ENCODE measurements at regions not wholly inside any gene's neighbourhood (a gene's known extent, or its start where the extent isn't known, plus 50 kb on each side); places are given as distances from the start of the nearest gene placed in this dataset.

DNA sequence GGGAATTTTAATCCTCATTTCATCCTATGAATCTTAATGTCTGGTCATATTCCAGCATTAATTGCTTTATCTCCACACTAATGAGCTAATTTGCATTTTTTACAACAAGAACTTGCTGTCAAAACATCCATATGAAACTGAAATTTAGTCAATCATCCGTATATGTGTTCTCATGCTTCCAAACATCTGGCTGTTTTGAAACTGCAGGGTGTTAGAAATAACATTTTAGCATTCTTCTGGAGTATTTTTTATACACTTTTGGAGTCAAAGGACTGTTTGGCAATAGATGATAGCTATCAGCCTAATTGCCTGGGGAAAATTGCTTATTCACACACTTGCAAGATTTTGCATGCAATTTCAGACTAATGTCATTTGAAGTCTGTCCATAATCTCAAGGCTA, 1639.3 kb downstream of the KCNT2 start:
- BruUV-seq (replicated peaks) = no TSS peak
- ChIA-PET POLR2A (no interaction called here), CTCF (no interaction called here)
- H3K36me3 Mint-ChIP-seq (ENCODE audit: insufficient read depth, unreplicated experiment) = no peaks in the 10 kb centered on the region
- H3K27ac Mint-ChIP-seq (ENCODE audit: low read depth, unreplicated experiment) = no peak overlapping the region
- DNase-seq (ENCODE audit: unreplicated experiment) = no peak
- TF ChIP-seq, protein P1, sequence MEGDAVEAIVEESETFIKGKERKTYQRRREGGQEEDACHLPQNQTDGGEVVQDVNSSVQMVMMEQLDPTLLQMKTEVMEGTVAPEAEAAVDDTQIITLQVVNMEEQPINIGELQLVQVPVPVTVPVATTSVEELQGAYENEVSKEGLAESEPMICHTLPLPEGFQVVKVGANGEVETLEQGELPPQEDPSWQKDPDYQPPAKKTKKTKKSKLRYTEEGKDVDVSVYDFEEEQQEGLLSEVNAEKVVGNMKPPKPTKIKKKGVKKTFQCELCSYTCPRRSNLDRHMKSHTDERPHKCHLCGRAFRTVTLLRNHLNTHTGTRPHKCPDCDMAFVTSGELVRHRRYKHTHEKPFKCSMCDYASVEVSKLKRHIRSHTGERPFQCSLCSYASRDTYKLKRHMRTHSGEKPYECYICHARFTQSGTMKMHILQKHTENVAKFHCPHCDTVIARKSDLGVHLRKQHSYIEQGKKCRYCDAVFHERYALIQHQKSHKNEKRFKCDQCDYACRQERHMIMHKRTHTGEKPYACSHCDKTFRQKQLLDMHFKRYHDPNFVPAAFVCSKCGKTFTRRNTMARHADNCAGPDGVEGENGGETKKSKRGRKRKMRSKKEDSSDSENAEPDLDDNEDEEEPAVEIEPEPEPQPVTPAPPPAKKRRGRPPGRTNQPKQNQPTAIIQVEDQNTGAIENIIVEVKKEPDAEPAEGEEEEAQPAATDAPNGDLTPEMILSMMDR (IDR thresholded peaks at IDR 0.05; ENCODE audit: unreplicated experiment) = no peak
- no peak overlapping the region for H3K4me3 Mint-ChIP-seq (ENCODE audit: unreplicated experiment)
- no peaks in the 10 kb centered on the region for H3K9me3 Mint-ChIP-seq (ENCODE audit: unreplicated experiment)
- H3K27me3 Mint-ChIP-seq (ENCODE audit: insufficient read depth, unreplicated experiment) = no peaks in the 10 kb centered on the region
- no peaks in the 10 kb centered on the region for H3K4me1 Mint-ChIP-seq (ENCODE audit: insufficient read depth, unreplicated experiment)
- intact Hi-C loops (cut with micrococcal nuclease) = no loop called here

DNA sequence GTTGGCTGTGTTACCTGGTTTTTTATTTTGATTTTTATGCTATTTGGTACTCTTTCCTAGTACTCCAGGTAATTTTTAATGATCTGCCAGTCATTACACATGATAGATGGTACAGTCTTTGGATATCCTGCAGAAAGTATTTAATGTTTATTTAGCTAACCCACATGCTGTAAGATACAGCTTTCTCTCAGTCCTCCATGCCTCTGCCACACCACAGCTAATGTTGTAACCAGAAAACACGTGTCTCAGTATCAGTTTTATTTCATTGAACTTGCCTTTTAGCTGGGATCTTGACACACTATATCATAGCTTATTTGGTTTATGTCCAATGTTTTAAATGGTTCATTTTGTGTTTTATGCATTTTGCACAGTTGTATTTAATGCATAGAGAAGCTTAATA, 1648.4 kb downstream of the KCNT2 start:
- Mint-ChIP-seq H3K4me3 (ENCODE audit: unreplicated experiment) (no peak overlapping the region), H3K9me3 (ENCODE audit: unreplicated experiment) (no peaks in the 10 kb centered on the region), H3K27me3 (ENCODE audit: insufficient read depth, unreplicated experiment) (no peaks in the 10 kb centered on the region), H3K36me3 (ENCODE audit: insufficient read depth, unreplicated experiment) (no peaks in the 10 kb centered on the region), H3K4me1 (ENCODE audit: insufficient read depth, unreplicated experiment) (no peaks in the 10 kb centered on the region), H3K27ac (ENCODE audit: low read depth, unreplicated experiment) (no peak overlapping the region)
- CTCF ChIA-PET = interaction anchor here (0.6 to 1.0 kb wide), 2 partner anchors 37 to 319 kb away, joined by 3 read pairs; no protein-coding TSS in a partner anchor
- intact Hi-C loops (cut with micrococcal nuclease) = no loop called here
- TF ChIP-seq, protein P1 (IDR thresholded peaks at IDR 0.05; ENCODE audit: unreplicated experiment) = no peak
- no TSS peak for BruUV-seq (replicated peaks)
- DNase-seq (ENCODE audit: unreplicated experiment) = no peak
- POLR2A ChIA-PET = interaction anchor here (0.6 kb wide), 1 partner anchor 204 kb away, joined by 3 read pairs; no protein-coding TSS in a partner anchor

DNA sequence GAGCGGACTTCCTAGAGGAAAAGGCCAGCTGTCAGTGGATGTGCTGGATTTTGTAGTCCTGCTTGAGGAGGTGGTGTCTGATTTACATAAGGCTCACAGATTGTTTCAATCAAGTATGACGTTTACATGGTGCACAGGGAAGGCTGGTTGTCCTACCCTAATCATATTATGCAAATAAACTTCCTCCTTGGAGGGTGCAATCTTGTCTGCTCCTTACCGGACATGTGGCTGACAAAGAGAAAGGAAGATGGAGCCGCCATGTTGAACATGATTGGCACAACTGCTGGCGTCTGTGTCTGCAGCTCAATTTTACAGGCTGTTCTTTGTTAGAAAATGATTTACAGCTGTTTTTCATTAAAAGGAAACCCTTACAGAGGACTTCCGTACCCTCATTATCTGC, 1656.1 kb downstream of the KCNT2 start:
- TF ChIP-seq, protein P1 (IDR thresholded peaks at IDR 0.05; ENCODE audit: unreplicated experiment) = no peak
- H3K27ac Mint-ChIP-seq (ENCODE audit: low read depth, unreplicated experiment) = no peak overlapping the region
- intact Hi-C loops (cut with micrococcal nuclease) = no loop called here
- ChIA-PET POLR2A (no interaction called here), CTCF (no interaction called here)
- H3K36me3 Mint-ChIP-seq (ENCODE audit: insufficient read depth, unreplicated experiment) = no peaks in the 10 kb centered on the region
- no peak for DNase-seq (ENCODE audit: unreplicated experiment)
- no peaks in the 10 kb centered on the region for H3K27me3 Mint-ChIP-seq (ENCODE audit: insufficient read depth, unreplicated experiment)
- no peaks in the 10 kb centered on the region for H3K9me3 Mint-ChIP-seq (ENCODE audit: unreplicated experiment)
- no peaks in the 10 kb centered on the region for H3K4me1 Mint-ChIP-seq (ENCODE audit: insufficient read depth, unreplicated experiment)
- H3K4me3 Mint-ChIP-seq (ENCODE audit: unreplicated experiment) = no peak overlapping the region
- BruUV-seq (replicated peaks) = no TSS peak

DNA sequence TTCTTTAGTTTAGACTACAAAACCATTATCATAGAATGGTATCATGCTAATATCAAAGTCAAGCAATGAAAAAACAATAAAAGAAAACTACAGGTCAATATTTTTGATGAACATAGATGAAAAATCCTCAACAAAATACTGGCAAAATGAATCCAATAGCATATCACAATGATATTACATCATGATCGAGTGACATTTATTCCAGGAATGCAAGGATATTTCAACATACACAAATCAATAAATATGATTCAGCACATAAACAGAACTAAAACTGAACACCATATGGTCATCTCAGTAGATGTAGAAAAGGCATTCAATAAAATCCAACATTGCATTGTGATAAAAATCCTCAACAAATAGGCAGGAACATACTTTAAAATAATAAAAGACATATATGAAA, 1657.7 kb downstream of the KCNT2 start:
- H3K27ac Mint-ChIP-seq (ENCODE audit: low read depth, unreplicated experiment) = no peak overlapping the region
- H3K27me3 Mint-ChIP-seq (ENCODE audit: insufficient read depth, unreplicated experiment) = no peaks in the 10 kb centered on the region
- intact Hi-C loops (cut with micrococcal nuclease) = no loop called here
- no peak for DNase-seq (ENCODE audit: unreplicated experiment)
- CTCF ChIA-PET = no interaction called here
- BruUV-seq (replicated peaks) = no TSS peak
- H3K36me3 Mint-ChIP-seq (ENCODE audit: insufficient read depth, unreplicated experiment) = no peaks in the 10 kb centered on the region
- H3K4me1 Mint-ChIP-seq (ENCODE audit: insufficient read depth, unreplicated experiment) = no peaks in the 10 kb centered on the region
- no peak overlapping the region for H3K4me3 Mint-ChIP-seq (ENCODE audit: unreplicated experiment)
- H3K9me3 Mint-ChIP-seq (ENCODE audit: unreplicated experiment) = no peaks in the 10 kb centered on the region
- TF ChIP-seq, protein P1 (IDR thresholded peaks at IDR 0.05; ENCODE audit: unreplicated experiment) = no peak
- POLR2A ChIA-PET = no interaction called here
